LNCaP clone FGC (cell line): ENCODE measurements at regions not wholly inside any gene's neighbourhood (a gene's known extent, or its start where the extent isn't known, plus 50 kb on each side); places are given as distances from the start of the nearest gene placed in this dataset.

ENCODE experiments used
- DNase-seq: peaks from one replicate; pipeline ENCODE4 v3.0.0-alpha.2; 2011; ENCODE audit warnings: low read depth
- H3K4me3 ChIP-seq: 2 replicates; pipeline ENCODE4 v1.5.1; 2011; ENCODE audit warnings: mild to moderate bottlenecking, low read depth, low read length, control low read depth
- CTCF ChIP-seq: IDR thresholded peaks from 2 replicates; pipeline ENCODE4 v1.5.1; 2012; ENCODE audit warnings: mild to moderate bottlenecking; ENCODE audit not compliant: control insufficient read depth, insufficient read depth; ENCODE audit errors: extremely low read depth

GRCh38 chr2:217362286-217362685 is 502.4 kb upstream of the TNP1 start:
- DNase-seq, result no peak
- no peak overlapping the region for H3K4me3 ChIP-seq
- TF ChIP-seq CTCF, result no peak

- H3K4me3 ChIP-seq, result no peak overlapping the region
- no peak for DNase-seq
- TF ChIP-seq CTCF, result no peak
Observed at GRCh38 chr2:217361483-217361880, 501.6 kb upstream of the TNP1 start.

- no peak for DNase-seq
- TF ChIP-seq CTCF, result no peak
- H3K4me3 ChIP-seq, result no peak overlapping the region
Observed at GRCh38 chr2:217360781-217361482, 501.1 kb upstream of the TNP1 start.

- no peak for DNase-seq
- no peak overlapping the region for H3K4me3 ChIP-seq
- TF ChIP-seq CTCF, result no peak
Observed at GRCh38 chr2:217360111-217360510, 500.2 kb upstream of the TNP1 start.

GRCh38 chr2:217357886-217358620 is 498.2 kb upstream of the TNP1 start:
- H3K4me3 ChIP-seq, result no peak overlapping the region
- no peak for TF ChIP-seq CTCF
- no peak for DNase-seq

- DNase-seq, result no peak
- H3K4me3 ChIP-seq, result no peak overlapping the region
- no peak for TF ChIP-seq CTCF
Observed at GRCh38 chr2:217356781-217357180, 496.9 kb upstream of the TNP1 start.
